SK-N-SH treated with all-trans-retinoic acid at 6 μM for 48 hours (cell line): ENCODE measurements at regions not wholly inside any gene's neighbourhood (a gene's known extent, or its start where the extent isn't known, plus 50 kb on each side); places are given as distances from the start of the nearest gene placed in this dataset.

Source experiments
- ATAC-seq: fragments of 200-7000 bp; cut with Tn5 transposase; 3 replicates; pipeline ENCODE4 v1.9.1; 2020; ENCODE audit warnings: mild to moderate bottlenecking, moderate library complexity
- ARNTL ChIP-seq: fragments of 450-650 bp; formaldehyde crosslinking; IDR thresholded peaks from 2 replicates; pipeline ENCODE4 v1.5.0; 2020; ENCODE audit warnings: low read depth, mild to moderate bottlenecking, moderate library complexity, borderline replicate concordance
- BACH2 ChIP-seq: fragments of 250-450 bp; sonication (Bioruptor Pico); IDR thresholded peaks from 2 replicates; pipeline ENCODE4 v1.9.0; 2021; ENCODE audit warnings: mild to moderate bottlenecking, borderline replicate concordance
- CREB5 ChIP-seq: fragments of 250-450 bp; sonication (Bioruptor Pico); IDR thresholded peaks from 2 replicates; pipeline ENCODE4 v1.5.1; 2020; ENCODE audit warnings: low read depth, mild to moderate bottlenecking, moderate library complexity
- CSDC2 ChIP-seq: fragments of 250-450 bp; sonication (Bioruptor Pico); IDR thresholded peaks from 2 replicates; pipeline ENCODE4 v1.5.0; 2020; ENCODE audit warnings: mild to moderate bottlenecking, moderate library complexity
- CSRNP3 ChIP-seq: fragments of 250-450 bp; sonication (Bioruptor Pico); IDR thresholded peaks from 2 replicates; pipeline ENCODE4 v1.5.1; 2021; ENCODE audit warnings: mild to moderate bottlenecking, moderate library complexity
- ESRRG ChIP-seq: fragments of 250-450 bp; sonication (Bioruptor Pico); IDR thresholded peaks from 2 replicates; pipeline ENCODE4 v1.6.1; 2021; ENCODE audit warnings: mild to moderate bottlenecking
- GLIS3 ChIP-seq: fragments of 250-450 bp; sonication (Bioruptor Pico); IDR thresholded peaks from 2 replicates; pipeline ENCODE4 v1.5.0; 2020; ENCODE audit warnings: mild to moderate bottlenecking, moderate library complexity
- ISL1 ChIP-seq: fragments of 250-450 bp; sonication (Bioruptor Pico); IDR thresholded peaks from 2 replicates; pipeline ENCODE4 v2.1.2; 2022; ENCODE audit warnings: mild to moderate bottlenecking, moderate library complexity
- PPARA ChIP-seq: fragments of 250-450 bp; sonication (Bioruptor Pico); IDR thresholded peaks from 2 replicates; pipeline ENCODE4 v1.5.0; 2020; ENCODE audit warnings: mild to moderate bottlenecking, borderline replicate concordance
- RARB ChIP-seq: fragments of 250-450 bp; sonication (Bioruptor Pico); IDR thresholded peaks from 2 replicates; pipeline ENCODE4 v1.8.0; 2021; ENCODE audit warnings: mild to moderate bottlenecking, moderate library complexity
- SNAI2 ChIP-seq: fragments of 250-450 bp; sonication (Bioruptor Pico); IDR thresholded peaks from 2 replicates; pipeline ENCODE4 v1.5.0; 2020; ENCODE audit warnings: mild to moderate bottlenecking, moderate library complexity
- TCF4 ChIP-seq: fragments of 250-450 bp; sonication (Bioruptor Pico); IDR thresholded peaks from 2 replicates; pipeline ENCODE4 v1.8.0; 2021; ENCODE audit warnings: mild to moderate bottlenecking, moderate library complexity, borderline replicate concordance
- TOX ChIP-seq: fragments of 250-450 bp; sonication (Bioruptor Pico); IDR thresholded peaks from 2 replicates; pipeline ENCODE4 v1.8.0; 2021; ENCODE audit warnings: mild to moderate bottlenecking, moderate library complexity, borderline replicate concordance
- ZC3H10 ChIP-seq: fragments of 250-450 bp; sonication (Bioruptor Pico); IDR thresholded peaks from 2 replicates; pipeline ENCODE4 v1.5.1; 2021; ENCODE audit warnings: mild to moderate bottlenecking, moderate library complexity
- ZFP3 ChIP-seq: fragments of 250-450 bp; sonication (Bioruptor Pico); IDR thresholded peaks from 2 replicates; pipeline ENCODE4 v1.5.0; 2020; ENCODE audit warnings: mild to moderate bottlenecking, moderate library complexity
- ZFP30 ChIP-seq: fragments of 450-650 bp; formaldehyde crosslinking; IDR thresholded peaks from 2 replicates; pipeline ENCODE4 v1.5.0; 2022; ENCODE audit warnings: mild to moderate bottlenecking, moderate library complexity
- ZNF565 ChIP-seq: fragments of 450-650 bp; formaldehyde crosslinking; conservative IDR thresholded peaks from 2 replicates; pipeline ENCODE4 v1.5.0; 2020; ENCODE audit warnings: low read depth, mild to moderate bottlenecking, moderate library complexity
- ZNF70 ChIP-seq: fragments of 450-650 bp; formaldehyde crosslinking; IDR thresholded peaks from 2 replicates; pipeline ENCODE4 v1.5.0; 2020; ENCODE audit warnings: mild to moderate bottlenecking, moderate library complexity
- ZNF8 ChIP-seq: fragments of 450-650 bp; formaldehyde crosslinking; IDR thresholded peaks from 2 replicates; pipeline ENCODE4 v1.5.0; 2020; ENCODE audit warnings: mild to moderate bottlenecking, moderate library complexity
- TF ChIP-seq, protein P1 (sequence below): fragments of 250-450 bp; sonication (Bioruptor Pico); IDR thresholded peaks from 2 replicates; pipeline ENCODE4 v1.8.0; 2021; ENCODE audit warnings: low read depth, mild to moderate bottlenecking, moderate library complexity, borderline replicate concordance
- TF ChIP-seq, protein P2 (sequence below): fragments of 250-450 bp; sonication (Bioruptor Pico); IDR thresholded peaks from 2 replicates; pipeline ENCODE4 v1.8.0; 2020; ENCODE audit warnings: mild to moderate bottlenecking, moderate library complexity, borderline replicate concordance
- TF ChIP-seq, protein P3 (sequence below): fragments of 250-450 bp; sonication (Bioruptor Pico); IDR thresholded peaks from 2 replicates; pipeline ENCODE4 v1.5.0; 2020; ENCODE audit warnings: mild to moderate bottlenecking, moderate library complexity

- ATAC-seq, result no peak
Observed at GRCh38 chr3:132785292-132785691, 63.1 kb upstream of the NPHP3 start.

DNA sequence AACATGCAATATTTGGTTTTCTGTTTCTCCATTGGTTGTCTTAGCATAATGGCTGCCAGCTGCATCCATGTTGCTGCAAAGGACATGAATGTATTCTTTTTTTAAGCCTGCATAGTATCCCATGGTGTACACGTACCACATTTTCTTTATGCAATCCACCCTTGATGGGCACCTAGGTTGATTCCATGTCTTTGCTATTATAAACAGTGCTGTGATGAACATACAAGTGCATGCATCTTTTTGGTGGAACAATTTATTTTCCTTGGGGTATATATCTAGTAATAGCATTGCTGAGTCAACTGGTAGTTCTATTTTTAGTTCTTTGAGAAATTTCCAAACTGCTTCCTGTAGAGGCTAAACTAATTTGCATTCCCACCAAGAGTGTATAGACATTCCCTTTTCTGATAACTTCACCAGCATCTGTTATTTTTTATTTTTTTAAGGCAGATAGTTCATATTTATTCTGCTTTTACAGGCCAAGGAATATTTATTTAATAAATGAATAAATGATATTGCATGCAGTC lies 62.4 kb upstream of the NPHP3 start:
- ATAC-seq, result no peak
- no peak for TF ChIP-seq SNAI2 (CRISPR knock-in tag)
- TF ChIP-seq RARB (CRISPR knock-in tag), result no peak
- no peak for TF ChIP-seq ZNF70 (CRISPR knock-in tag)
- no peak for TF ChIP-seq CSDC2 (CRISPR knock-in tag)
- TF ChIP-seq ZC3H10 (CRISPR knock-in tag), result no peak
- no peak for TF ChIP-seq CSRNP3
- no peak for TF ChIP-seq ESRRG (CRISPR knock-in tag)
- no peak for TF ChIP-seq ARNTL
- TF ChIP-seq, protein P1, sequence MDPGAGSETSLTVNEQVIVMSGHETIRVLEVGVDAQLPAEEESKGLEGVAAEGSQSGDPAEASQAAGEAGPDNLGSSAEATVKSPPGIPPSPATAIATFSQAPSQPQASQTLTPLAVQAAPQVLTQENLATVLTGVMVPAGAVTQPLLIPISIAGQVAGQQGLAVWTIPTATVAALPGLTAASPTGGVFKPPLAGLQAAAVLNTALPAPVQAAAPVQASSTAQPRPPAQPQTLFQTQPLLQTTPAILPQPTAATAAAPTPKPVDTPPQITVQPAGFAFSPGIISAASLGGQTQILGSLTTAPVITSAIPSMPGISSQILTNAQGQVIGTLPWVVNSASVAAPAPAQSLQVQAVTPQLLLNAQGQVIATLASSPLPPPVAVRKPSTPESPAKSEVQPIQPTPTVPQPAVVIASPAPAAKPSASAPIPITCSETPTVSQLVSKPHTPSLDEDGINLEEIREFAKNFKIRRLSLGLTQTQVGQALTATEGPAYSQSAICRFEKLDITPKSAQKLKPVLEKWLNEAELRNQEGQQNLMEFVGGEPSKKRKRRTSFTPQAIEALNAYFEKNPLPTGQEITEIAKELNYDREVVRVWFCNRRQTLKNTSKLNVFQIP (CRISPR knock-in tag), result no peak
- TF ChIP-seq, protein P2, sequence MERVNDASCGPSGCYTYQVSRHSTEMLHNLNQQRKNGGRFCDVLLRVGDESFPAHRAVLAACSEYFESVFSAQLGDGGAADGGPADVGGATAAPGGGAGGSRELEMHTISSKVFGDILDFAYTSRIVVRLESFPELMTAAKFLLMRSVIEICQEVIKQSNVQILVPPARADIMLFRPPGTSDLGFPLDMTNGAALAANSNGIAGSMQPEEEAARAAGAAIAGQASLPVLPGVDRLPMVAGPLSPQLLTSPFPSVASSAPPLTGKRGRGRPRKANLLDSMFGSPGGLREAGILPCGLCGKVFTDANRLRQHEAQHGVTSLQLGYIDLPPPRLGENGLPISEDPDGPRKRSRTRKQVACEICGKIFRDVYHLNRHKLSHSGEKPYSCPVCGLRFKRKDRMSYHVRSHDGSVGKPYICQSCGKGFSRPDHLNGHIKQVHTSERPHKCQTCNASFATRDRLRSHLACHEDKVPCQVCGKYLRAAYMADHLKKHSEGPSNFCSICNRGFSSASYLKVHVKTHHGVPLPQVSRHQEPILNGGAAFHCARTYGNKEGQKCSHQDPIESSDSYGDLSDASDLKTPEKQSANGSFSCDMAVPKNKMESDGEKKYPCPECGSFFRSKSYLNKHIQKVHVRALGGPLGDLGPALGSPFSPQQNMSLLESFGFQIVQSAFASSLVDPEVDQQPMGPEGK (CRISPR knock-in tag), result no peak
- TF ChIP-seq CREB5 (CRISPR knock-in tag), result no peak
- TF ChIP-seq TOX, result no peak
- no peak for TF ChIP-seq PPARA (CRISPR knock-in tag)

More at GRCh38 chr3:132785292-132785691, 63.1 kb upstream of the NPHP3 start:
- no peak for TF ChIP-seq ESRRG (CRISPR knock-in tag)
- TF ChIP-seq GLIS3 (CRISPR knock-in tag), result no peak
- no peak for TF ChIP-seq ZNF565 (CRISPR knock-in tag)
- TF ChIP-seq ZFP3 (CRISPR knock-in tag), result 0 out of 2 replicates have a peak, but pooled peaks have one; percentile 22
- TF ChIP-seq, protein P2 (CRISPR knock-in tag), result no peak
- TF ChIP-seq ISL1 (CRISPR knock-in tag), result peak; percentile 47
- TF ChIP-seq ZFP30 (CRISPR knock-in tag), result no peak
- TF ChIP-seq ARNTL, result no peak
- TF ChIP-seq BACH2, result no peak
- no peak for TF ChIP-seq CSDC2 (CRISPR knock-in tag)
- TF ChIP-seq SNAI2 (CRISPR knock-in tag), result 0 out of 2 replicates have a peak, but pooled peaks have one; percentile 42
- TF ChIP-seq, protein P3, sequence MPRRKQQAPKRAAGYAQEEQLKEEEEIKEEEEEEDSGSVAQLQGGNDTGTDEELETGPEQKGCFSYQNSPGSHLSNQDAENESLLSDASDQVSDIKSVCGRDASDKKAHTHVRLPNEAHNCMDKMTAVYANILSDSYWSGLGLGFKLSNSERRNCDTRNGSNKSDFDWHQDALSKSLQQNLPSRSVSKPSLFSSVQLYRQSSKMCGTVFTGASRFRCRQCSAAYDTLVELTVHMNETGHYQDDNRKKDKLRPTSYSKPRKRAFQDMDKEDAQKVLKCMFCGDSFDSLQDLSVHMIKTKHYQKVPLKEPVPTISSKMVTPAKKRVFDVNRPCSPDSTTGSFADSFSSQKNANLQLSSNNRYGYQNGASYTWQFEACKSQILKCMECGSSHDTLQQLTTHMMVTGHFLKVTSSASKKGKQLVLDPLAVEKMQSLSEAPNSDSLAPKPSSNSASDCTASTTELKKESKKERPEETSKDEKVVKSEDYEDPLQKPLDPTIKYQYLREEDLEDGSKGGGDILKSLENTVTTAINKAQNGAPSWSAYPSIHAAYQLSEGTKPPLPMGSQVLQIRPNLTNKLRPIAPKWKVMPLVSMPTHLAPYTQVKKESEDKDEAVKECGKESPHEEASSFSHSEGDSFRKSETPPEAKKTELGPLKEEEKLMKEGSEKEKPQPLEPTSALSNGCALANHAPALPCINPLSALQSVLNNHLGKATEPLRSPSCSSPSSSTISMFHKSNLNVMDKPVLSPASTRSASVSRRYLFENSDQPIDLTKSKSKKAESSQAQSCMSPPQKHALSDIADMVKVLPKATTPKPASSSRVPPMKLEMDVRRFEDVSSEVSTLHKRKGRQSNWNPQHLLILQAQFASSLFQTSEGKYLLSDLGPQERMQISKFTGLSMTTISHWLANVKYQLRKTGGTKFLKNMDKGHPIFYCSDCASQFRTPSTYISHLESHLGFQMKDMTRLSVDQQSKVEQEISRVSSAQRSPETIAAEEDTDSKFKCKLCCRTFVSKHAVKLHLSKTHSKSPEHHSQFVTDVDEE (CRISPR knock-in tag), result no peak
- TF ChIP-seq ZC3H10 (CRISPR knock-in tag), result no peak
- TF ChIP-seq, protein P1 (CRISPR knock-in tag), result no peak
- no peak for TF ChIP-seq ZNF8 (CRISPR knock-in tag)
- no peak for TF ChIP-seq TCF4
- no peak for TF ChIP-seq CSRNP3
